Putamen (tissue), 1 donor: ENCODE measurements at regions not wholly inside any gene's neighbourhood (a gene's known extent, or its start where the extent isn't known, plus 50 kb on each side); places are given as distances from the start of the nearest gene placed in this dataset.
"Not testable (repeated sequence)": the region's sequence is repeated elsewhere in the genome, so short reads cannot be mapped to it uniquely, and the experiment has no call there.

Source experiments
- DNase-seq: peaks from one replicate; pipeline ENCODE4 v3.0.0-alpha.2; 2016; ENCODE audit warnings: low spot score

DNA sequence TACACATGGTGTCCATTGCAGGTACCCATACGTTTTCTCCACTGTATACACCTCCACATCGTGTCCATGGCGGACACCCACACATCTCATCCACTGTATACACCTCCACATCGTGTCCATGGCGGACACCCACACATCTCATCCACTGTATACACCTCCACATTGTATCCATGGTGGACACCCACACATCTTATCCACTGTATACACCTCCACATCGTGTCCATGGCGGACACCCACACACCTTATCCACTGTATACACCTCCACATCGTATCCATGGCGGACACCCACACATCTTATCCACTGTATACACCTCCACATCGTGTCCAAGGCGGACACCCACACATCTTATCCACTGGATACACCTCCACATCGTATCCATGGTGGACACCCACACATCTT, 50.4 kb upstream of the TTC34 start:
- DNase-seq: not testable (repeated sequence)

DNA sequence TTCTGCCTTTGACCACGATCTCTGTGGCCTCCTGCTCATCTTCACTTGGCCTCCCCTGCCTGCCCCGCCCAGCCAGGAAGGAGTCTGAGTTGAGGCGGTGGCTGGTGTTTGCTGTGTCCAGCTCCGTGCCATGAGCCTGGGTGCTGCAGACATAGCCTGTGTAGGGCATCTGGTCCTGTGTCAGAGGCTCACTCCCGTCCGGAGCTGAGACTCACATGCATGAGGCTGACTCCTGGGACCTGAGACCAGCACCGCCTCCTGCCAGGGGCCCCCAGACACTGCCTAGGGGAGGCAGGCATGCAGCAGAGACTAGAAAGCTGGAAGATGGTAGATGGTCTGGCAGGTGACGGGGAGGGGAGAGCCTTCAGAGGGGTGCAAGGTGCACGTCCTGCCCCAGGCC, 52.2 kb upstream of the TTC34 start:
- DNase-seq: no peak

DNA sequence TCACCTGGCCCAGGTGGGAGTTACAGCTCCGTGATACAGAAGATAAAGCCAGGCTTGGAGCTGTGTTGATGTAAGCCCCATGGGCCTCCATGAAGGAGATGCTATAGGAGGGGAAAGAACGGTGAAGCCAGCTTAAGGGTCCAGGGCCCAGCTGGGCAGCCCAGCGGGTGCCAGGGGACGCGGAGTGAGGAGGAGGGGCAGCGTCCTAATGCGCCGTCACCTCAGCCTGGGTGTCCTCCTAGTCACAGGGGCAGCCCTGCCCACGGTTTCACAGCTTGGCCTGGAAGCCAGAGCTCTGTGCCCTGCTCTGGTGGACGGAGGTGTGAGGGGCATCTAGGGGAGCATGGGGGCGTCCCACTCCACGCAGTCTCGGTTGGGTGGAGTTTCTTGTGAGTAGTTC, 52.7 kb upstream of the TTC34 start:
- no peak for DNase-seq

DNA sequence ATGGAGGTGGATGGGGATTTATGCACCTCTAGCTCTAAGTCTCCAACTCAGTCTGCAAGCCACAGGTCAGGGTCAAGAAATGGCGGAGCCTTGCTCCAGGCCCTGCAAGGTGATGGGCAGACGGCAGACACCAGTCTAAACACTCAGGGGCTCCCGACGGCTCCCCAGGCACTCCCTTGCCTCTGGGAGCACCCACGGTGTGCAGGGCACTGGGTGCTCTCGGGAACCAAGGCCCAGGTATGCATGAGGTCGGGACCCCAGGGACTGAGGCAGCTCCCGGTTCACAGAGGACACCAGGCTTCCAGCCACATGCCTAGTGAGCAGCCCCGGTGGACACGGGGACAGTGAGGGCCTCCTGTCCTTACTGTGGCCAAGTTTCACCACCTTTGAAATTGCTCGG, 53.1 kb upstream of the TTC34 start:
- no peak for DNase-seq

DNA sequence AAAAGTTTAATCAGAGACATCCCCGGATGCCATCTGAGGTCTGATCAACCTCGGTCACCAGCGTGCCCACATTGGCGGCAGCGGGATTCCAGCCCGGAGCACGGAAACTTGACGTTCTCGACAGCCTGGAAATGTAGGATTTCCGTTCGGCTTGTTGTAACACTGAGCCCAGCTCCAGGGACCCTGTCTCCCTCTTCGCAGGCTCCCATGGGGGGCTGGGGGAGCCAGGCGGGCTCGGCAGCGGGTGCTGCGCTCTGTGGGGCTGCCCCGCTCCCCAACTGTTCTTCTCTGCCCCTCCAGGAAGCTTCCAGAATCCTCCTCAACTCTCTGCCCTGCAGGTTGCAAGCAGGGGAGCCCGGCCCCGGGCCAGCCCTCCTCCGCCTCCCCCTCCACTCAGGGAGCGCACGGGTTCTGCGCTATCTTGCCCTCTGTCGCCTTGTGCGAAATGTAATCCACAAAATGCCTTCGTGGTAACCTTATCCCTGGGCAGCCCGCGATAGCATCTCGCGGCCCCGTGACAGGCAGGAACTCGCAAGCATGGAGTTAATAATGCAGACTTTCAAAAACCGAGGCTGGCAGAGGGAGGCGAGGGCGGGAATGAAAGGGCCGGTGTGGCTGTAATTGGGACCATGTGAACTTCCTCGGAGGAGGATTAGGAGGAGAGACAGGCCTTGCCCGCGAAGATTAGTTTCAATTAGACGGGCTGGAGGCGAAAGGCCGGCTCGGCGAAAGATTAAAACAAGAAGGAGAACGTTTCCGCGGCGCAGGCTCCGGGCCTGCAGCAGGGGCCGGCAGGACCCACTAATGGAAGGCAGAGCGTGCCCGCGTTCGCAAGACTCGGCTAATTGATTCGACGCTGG, 53.9 kb upstream of the TTC34 start:
- DNase-seq: no peak

DNA sequence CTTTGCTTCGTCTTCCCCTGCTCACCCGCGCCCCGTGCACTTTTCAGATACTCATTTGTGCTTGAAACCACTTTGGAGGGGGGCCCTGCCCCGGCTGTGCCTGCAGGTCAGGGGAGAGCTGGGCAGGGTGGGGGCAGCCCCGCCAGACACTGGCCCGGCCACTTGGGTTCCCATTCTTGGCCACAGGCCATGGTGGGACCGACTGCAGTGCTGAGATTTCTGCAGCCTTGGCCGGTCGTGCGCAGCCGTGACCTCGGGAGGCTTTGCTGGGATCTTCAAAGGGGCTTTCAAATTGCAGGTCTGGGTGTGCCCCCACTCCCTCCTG, 54.5 kb upstream of the TTC34 start:
- no peak for DNase-seq

DNA sequence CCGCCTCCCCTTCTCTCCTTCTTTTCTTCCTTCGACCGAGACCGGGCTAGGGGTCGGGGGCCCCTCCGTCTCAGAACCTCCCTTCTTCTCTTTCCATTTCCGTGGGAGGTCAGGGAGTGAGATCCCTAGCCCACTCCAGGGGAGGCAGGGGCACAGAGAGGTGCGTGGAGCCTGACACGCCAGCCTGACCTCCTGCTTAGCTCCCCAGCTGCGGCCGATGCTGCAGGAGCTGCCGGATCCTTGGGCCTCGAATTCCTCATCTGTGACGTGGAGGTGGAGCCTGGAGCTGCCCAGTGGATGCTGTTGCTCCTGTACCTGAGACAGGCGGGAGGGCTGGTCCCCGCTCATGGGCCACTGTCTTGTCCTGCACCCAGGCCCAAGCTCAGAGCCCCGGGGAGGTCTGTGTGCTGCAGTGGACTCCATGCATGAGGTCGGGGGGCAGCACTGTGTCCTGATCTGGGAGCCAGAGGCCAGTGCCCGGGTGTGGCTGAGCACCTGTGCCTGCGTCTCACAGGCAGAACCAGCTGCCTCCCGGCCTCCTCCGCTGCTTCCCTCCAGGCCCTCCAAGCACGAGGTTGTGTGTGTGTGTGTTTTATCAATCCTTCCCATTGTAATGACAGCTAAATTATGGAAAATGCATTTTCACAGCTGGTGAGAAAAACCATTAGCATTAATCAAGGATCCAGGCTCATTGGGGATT, 55.3 kb upstream of the TTC34 start:
- DNase-seq: no peak

DNA sequence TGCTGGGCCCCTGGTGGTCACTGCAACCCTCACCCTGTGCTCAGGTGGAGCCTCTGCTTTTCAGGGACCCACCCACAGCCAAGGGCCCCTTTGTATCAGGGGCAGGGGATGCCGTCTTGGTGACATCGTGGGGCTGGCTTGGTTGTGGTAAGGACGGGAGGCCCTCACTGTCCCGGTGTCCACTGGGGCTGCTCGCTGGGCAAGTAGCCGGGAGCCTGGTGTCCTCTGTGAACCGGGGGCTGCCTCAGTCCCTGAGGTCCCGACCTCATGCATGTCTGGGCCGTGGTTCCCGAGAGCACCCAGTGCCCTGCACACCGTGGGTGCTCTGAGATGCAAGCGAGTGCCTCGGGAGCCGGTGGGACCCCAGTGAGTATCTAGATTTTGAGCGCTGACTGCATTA, 56.0 kb upstream of the TTC34 start:
- no peak for DNase-seq

DNA sequence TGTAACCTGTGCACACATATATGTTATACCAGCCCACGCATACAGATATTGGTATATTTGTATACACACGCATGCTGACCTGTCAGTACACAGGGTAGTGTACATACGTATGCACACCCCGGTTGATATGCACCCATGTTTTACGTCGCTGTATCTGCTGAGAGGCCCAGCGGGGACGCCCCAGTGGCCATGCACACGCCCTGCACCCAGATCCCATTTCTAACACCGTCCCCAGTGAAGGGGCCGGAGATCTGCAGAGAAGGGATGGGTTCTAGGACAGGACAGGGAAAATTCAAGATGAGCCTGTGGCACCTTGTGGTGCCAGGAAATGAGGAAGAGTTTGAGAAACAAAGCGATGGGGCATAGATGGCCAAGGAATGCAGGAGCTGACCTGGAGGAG, 57.2 kb upstream of the TTC34 start:
- no peak for DNase-seq

DNA sequence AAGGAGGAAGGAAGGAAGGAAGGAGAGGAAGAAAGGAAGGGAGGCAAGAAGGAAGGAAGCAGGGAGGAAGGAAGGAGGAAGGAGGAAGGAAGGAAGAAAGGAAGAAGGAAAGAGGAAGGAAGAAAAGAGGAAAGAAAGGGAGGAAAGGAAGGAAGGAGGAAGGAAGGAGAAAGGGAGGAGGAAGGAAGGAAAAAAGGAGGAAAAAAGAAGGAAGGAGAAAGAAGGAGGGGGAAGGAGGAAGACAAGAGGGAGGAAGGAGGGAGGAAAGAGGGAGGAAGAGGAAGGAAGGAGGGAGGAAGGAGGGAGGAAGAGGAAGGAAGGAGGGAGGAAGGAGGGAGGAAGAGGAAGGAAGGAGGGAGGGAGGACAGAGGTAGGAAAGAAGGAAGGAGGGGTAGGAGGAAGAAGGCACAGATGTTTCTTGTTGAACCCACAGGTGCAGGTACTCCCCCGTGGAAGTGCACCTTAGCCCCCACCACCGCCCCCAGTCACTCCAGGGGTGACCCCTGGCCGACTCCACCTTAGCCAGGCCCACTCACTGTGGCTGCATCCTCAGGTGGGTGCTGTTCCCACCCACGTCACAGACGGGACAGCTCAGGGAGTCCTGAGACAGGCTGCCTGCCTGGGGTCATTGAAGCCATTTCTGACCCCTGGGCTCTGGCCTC, 57.9 kb upstream of the TTC34 start:
- DNase-seq: no peak

DNA sequence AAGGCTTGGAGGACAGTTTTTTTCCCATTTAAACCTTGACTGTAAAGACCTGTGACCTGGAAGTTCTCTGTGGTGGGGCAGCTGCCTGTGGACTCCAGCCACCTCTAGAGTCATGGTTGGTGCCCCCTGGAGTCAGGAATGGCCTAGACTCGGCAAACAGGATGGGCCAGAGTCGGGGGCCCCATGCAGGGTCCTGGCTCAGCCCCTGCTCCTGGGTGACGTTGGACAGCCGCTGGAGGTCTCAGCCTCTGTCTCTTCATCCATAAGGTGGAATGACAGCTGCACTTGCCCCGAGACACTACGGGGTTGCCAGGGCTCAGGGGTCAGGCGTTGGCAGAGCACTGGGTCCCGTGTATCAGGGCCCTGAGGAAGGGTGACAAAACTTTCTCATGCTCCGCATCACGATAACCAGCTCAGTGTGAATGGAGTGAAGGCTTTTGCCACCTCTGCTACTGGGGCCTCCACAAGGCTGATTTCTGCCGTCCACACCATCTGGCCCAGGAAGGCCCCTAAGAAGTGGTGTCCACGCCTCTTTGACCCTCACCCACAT, 58.5 kb upstream of the TTC34 start:
- DNase-seq: no peak

DNA sequence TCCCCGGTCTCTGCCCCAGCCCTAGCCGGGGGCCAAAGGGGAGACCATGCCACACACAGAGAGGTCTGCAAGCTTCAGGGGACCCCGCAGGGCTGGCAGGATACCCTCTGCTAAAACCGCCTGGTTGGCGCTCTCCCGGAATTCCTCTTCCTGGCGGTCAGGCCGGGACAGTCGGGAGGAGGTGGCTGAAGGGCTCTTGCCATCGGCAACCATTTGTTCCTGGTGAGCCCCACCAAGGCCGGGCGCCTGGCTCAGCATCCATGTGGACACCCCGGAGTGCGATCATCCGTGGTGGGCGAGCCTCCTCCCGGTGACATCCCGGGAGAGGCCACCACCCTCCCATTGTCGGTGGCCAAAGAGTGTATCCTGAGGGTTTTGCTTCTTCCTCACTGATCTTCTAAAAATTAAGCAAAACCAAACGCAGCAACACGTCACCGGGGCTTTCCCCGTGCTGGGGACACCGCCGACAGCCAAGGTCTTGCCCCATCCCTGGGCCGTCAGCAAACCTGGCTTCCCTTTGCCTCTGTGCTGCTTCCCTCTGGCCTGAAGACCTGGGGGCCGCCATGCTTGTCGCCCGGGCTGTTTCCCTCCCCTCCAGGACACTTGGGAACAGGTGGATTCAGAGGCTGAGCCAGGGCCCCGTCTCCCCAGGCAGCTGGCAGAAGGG, 59.1 kb upstream of the TTC34 start:
- DNase-seq: no peak

DNA sequence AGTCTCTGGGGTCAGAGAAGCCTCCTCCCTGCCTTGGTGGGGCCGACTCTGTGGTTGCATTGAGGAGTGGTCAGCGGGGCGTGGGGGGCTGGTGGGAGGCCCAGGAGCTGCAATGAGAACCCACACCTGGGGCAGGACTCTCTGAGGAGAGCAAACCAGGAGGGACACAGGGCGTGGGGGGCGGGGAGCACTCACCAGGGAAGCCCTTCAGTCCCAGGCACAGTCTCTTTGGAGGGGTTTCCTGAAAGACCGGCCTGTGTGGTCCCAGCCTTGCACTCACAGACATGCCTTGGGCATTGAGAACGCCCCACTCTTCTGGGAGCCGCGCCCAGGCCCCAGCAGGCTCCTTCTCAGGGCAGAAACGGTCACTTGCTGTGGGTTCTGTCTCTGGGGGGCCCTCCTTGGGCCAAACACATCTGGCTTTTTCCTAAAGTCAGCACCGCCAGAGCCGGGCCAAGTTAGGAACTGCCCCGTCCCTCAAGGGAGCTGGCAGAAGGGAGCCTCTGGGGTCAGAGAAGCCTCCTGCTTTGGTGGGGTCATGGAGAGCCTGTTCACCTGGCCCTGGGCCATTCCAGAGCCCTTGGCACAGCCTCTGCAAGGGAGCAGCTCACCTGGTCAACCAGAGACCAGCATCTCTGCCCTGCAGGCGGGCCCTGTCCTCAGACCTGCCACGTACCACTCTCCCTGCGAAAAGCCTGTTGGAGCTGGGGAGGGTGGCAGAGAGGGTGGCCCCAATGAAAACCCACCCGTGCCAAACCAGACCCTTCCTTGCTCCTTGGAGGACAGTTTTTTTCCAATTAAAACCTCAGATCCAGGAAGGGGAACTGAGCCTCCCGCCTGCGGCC, 59.9 kb upstream of the TTC34 start:
- no peak for DNase-seq

DNA sequence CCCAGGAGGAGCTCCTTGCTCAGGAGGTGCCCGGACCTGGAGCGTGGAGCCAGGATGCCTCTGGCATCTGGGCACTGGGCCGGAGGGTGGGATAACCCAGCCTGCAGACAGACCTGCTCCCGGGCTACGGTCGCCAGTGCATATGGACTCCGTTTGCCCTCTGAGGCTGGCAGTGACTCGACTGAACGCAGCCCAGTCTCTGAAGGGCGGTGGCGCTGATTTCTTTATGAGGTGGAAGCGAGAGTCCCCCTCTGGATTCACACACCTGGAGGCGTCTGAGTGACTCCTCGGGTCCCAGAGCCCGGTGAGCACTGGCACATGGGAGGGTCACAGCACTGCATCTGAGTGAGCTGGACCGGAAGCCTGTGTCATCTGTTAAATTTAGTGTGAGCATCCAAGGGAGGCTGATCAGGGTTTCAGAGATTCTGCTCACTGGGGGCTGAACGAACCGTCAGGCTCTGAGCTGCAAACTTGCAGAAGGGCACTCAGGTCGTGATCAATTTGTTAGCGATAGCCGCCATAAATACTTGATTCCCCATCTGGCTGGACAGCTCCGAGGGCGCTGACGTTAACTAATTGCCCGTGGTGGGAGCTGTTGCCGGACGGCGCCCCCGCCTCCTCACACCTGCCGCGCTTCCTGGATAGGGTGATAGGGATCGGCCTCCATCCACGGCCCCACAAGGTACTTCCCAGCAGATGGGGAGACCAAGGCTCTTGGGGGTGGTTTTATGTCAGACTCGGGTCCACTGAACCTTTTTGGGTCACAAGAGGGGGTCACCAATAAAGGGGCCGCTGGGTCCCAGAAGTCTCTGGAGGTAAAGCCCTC, 60.7 kb upstream of the TTC34 start:
- no peak for DNase-seq

DNA sequence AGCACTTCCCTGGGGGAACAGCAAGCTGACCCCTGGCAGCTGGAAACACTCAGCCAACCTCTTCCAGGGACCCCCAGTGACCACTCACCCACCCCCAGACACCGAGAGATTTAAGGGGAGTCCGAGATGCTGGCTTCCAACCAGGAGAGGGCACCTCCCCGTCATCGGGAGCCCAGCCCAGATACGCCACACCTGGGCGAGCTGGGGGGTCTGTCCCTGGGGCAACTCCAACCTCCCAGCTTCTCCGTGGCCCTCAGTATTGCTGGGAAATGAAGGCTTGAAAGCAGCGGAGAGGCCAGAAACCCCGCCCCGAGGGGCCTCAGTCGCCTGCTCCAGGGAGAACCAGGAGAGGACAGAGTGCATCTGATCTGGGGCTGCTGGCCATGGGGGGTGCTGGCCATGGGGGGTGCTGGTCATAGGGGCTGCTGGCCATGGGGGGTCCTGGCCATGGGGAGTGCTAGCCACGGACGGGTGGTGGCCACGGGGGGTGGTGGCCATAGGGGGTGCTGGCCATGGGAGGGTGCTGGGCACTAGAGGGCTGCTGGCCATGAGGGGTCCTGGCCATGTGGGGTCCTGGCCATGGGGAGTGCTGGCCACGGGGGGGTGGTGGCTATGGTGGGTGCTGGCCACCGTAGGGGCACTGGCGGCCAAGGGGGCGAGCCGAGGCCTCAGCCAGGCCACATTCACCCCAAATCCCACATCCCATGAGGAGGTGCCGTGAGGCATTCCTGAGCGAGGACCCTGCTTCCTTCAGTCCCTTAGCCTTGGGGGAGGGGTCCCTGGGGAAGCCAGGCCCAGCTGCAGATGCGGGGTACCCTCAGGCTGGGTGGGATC, 61.5 kb upstream of the TTC34 start:
- DNase-seq: no peak

DNA sequence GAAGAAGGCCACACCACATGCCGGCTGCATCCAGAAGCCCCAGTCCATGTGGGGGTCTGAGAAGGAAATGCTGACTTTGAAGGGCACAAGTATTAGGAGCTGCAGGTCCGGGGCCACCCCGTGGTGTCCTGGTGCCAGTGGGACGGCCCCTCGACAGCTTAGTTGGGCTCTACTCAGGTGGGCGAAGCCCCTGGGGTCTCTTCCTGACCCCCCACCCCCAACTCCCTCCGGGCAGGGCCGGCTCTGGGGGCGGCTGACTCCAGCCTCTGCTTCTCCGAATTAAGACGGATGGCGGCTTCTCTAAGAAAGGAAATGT, 62.1 kb upstream of the TTC34 start:
- no peak for DNase-seq

DNA sequence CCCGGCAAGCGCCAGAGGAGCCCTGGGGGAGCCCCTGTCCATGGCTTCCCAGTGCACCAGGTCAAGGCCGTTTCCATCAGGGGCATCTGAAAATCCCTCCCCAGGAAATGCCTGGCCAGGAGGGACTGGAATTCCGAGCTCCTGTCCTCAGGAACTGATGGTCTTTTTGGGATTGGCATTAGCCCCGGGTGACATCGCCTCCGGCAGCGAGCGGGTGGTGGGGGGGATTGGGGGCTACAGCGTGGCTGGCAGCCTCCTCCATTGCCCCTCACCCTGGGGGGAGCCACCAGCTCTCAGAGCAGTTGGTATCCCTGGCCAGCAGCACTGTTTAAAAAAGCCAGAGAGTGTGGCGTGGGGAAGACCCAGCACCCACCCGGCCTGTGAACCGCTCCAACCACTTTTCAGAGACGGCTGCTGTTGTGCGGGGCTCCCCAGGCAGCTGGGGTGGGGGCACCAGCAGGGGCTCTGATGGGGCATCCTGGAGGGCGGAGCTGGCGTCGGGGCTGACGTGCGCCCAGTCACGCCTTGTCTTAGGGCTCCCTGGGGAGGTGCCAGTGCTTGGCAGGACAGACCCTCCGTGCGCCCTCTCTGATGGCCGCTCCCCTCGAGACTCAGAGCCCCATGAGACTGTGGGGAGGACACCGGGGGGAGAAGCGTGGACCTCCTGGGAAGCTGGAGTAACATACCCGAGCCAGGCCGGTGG, 62.9 kb upstream of the TTC34 start:
- DNase-seq: no peak

DNA sequence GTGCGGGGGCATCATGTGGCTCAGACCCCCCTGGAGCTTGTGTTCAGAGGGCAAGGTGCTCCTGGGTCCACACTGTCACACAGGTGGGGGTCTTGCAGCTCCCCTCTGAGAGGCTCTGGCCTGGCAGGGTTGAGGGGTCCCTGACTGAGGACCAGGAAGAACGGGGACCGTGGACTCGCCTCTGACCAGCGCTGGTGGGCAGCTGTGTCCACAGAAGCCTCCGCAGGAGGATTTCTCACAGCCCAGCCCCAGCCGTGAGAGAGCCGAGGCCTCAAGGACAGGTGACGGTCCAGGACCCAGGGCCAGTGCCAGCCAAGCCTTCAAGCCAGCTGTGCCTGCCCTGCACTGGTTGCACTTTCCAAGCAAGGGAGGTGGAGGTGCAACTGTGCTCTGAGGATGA, 63.5 kb upstream of the TTC34 start:
- no peak for DNase-seq
